Stimulated activated CD4-positive, alpha-beta T cell treated with anti-CD3 and anti-CD28 coated beads, Interleukin-12 subunit alpha, Interleukin-12 subunit beta, amount 100 ng/mL, for 24 hours (primary cell): ENCODE measurements at regions not wholly inside any gene's neighbourhood (a gene's known extent, or its start where the extent isn't known, plus 50 kb on each side); places are given as distances from the start of the nearest gene placed in this dataset.
"Not testable (repeated sequence)": the region's sequence is repeated elsewhere in the genome, so short reads cannot be mapped to it uniquely, and the experiment has no call there.

Experiments used
- DNase-seq, 2 experiments: peaks; one replicate each; pipeline ENCODE4 v3.0.0-alpha.2; 2020; ENCODE audit warnings: low read depth in 2 of 2

- DNase-seq: not testable (repeated sequence)
Measured at GRCh38 chr15:85196697-85197096, 183.7 kb upstream of the AKAP13 start.

DNA sequence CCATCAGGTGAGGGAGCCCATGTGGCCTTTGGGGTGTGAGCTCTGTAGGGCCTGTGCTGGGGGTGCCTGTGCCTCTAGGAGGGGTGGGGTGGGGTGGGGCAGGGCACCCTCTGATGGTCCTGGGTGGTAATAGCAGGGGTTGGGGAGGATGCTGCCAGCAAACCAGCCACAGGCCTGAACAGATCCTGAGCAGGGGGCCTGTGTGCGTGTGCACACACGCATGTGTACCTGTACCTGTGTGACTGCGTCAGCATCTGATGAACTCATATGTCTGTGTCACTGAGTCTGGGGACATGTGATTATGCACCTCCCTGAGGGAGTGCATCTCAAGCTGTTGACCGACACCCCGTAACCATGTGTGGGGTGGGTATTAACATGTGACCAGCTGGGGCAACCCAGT lies 182.8 kb upstream of the AKAP13 start:
- DNase-seq: not testable (repeated sequence)

DNA sequence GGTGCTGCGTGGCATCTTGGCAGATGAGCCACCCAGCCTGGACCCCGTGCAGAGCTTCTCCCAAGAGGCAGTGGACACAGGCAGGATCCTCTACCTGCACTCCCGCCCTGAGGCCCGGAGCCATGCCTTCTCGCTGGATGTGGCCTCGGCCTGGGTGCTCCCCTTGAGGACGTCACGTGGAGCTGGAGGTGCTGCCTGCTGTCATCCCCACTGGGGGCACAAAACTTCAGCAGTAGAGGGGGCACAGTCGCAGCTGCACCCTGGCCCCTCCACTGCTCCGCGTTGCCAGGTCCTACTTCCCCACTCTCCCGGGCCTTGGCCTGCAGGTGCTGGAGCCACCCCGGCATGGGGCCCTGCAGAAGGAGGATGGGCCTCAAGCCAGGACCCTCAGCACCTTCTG lies 182.0 kb upstream of the AKAP13 start:
- DNase-seq: not testable (repeated sequence)

DNA sequence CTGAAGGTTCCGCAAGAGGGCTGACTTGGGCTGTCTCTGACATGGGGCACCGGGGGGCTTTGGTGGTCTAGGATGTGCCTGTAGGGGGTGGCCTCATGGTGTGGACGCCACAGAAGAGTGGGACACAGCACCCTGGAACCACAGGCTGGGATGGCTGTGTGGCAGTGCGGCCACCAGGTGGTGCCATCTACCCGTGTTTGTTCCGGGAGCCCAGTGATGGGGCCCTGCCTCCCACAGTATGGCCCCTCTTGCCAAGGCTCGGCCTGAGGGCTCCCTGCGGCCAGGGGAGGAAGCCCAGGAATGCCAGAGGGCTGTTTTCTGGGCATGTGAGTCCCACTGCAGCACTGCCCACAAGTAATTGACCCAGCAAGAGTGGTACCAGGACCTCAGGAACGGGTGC lies 180.2 kb upstream of the AKAP13 start:
- DNase-seq: not testable (repeated sequence)

DNA sequence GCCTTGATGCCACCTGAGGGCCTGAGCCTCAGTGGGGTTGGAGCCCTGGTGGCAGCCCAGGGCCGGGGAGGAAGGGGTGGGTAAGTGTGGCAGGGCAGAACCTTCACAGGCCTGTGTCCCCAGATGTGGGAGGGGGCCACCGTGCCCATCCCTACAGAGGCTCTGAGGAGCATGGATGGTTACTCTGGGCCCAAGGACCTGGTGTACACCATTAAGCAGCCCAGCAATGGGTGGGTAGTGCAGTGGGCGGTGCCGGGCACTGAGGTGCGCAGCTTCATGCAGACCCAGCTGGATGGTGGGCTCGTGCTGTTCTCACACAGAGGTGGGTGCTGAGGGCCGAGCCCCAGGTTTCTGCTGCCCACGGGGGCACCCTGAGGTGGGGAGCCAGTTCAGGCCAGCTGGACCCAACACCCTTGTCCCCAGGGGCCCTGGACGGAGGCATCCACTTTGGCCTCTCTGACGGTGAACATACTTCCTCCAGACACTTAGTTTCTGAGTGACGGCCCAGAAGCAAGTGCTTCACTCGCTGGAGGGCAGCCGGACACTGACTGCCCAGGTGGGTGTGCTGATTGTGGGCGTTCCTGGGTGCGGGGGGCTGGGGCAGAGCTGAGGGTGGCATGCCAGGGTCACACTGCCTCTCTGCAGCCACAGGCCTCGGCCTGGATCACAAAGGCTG lies 179.1 kb upstream of the AKAP13 start:
- DNase-seq: not testable (repeated sequence)

DNA sequence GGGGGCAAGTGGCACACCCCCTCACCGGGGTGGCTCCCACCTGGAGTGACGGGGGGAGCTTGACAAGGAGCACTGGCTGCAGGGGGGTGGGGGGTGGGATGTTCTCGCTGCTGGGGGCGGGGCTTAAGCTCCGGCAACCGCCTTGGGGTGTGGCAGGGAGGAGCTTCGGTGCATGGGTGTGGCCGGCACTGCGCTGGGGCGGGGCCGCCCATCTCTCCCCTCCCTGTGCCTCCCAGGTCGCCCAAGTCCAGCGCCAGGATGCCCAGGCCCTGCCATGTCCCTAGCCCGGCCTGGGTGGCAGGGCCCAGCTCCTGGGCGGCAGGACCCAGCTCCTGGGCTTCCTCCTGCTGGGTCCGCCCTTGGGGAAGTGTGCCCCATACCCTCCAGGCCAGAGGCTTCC lies 175.9 kb upstream of the AKAP13 start:
- DNase-seq: not testable (repeated sequence)

DNA sequence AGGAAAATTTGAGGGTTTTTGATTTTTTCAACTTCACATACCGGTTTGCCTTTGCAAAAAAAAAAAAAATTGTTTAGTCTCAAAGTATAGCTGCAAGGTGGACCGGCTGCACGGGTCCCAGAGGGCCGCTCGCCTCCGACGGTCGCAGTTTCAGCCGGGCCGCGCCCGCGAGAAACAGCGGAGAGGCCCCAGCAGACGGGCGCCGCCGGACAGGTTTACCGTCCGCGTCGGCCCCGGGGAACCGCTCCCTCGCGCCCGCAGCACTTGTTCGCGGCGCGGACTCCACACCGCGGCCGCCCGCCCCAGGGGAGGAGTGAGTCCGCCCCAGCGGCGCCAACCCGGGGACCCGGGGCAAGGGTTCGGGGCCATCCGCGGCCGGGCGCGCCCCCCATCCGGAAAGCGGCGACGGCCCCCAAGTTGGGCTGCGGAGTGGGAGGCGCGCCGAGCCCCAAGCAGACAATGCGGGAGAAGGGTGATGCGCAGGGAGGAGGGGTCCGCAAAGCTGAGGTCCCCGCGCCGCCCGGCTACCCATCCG lies 146.5 kb upstream of the AKAP13 start:
- DNase-seq: not testable (repeated sequence)

DNA sequence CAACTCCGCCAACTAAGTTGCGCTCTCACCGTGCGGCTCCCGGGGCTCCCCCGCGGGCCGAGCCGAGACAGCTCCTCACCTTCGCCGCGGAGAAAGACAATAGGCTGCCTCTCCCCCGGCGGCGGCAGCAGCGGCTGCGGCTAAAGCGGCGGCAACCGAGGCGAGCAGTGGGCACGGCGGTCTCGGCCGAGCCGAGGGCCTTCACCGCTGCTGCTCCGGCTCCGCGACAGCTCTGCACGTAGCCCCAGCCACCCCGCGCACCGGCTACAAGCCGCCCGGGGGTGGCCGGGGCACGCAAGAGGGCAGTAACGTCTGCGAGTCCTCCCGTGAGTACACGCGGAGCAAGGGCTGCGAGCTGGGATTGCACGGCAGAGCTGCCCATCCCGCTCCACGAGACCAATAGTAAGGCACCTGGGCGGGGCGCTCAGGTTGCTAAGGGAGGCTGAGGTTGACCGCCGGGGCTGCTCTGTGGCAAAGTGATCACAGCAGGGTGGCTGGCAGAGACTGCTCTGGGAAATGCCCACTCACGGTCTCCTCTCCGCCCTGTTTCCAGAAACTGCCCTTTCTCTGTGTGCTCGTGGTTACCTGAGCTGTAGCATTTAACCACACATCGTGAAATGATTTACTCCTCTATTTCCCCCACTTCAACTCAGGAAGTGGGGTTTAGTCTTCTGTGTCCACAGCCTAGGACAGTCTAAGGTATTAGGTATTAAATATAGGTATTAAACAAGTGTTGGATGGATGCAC lies 145.8 kb upstream of the AKAP13 start:
- DNase-seq: not testable (repeated sequence)

GRCh38 chr15:85244056-85244455 lies 136.3 kb upstream of the AKAP13 start:
- not testable (repeated sequence) for DNase-seq

GRCh38 chr15:85250938-85251542 lies 129.4 kb upstream of the AKAP13 start:
- DNase-seq: not testable (repeated sequence)

DNA sequence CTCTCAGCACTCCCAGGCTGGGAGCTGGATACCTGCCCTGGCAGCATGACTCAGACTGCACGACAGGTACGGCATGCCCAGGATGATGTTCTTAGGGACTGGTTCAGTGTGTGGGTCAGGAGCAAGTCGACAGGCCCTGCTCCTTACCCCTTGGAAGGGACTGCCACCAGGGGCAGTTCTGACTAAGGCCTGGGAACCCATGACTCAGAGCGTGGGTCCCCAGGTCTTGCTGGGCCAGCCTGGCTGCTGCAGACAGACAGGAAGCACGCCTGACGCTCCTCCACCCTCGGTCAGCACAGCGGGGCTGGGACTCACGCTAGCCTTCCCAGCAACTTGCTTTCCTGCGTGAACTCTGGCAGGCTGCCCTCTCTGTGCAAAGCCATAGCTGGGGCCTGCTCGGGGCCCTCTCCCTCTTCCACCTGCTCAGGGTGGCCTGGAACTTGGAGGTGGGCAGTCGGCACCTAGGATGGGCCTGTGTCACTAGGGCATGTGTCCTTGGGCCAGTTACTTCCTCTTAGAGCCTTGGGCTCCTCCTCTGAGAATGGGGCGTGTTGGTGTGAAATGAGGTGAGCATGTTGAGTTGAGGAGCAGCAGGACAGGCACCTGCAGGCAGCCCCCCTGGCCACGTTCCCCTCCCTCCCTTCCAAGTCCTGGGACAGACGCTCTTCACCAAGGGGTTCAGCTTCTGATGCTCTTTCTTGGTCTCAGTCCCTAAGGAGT lies 127.0 kb upstream of the AKAP13 start:
- not testable (repeated sequence) for DNase-seq

DNA sequence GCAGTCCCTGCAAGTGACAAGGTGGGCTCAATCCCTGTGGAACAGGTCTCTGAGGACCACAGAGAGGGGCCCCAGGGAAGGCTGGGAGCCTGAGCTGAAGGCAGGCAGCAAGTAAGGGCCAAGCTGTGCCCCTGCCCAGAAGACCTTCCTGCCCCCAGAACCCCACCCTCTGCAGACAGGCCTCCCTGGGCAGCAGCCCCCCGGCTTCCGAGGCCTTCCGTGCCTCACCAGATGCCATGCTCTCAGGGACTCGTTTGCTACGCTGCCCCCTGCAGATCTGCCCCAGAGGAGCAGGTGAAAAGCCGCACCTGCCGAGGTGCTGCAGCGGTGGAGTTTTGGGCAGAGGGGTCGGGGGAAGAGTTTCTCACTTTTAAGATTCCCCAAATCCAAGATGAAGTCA lies 125.4 kb upstream of the AKAP13 start:
- not testable (repeated sequence) for DNase-seq

GRCh38 chr15:85255502-85255901 lies 124.9 kb upstream of the AKAP13 start:
- DNase-seq: not testable (repeated sequence)

- DNase-seq: not testable (repeated sequence)
Measured at GRCh38 chr15:85256009-85256997, 124.1 kb upstream of the AKAP13 start.

- not testable (repeated sequence) for DNase-seq
Measured at GRCh38 chr15:85258062-85258445, 122.3 kb upstream of the AKAP13 start.

DNA sequence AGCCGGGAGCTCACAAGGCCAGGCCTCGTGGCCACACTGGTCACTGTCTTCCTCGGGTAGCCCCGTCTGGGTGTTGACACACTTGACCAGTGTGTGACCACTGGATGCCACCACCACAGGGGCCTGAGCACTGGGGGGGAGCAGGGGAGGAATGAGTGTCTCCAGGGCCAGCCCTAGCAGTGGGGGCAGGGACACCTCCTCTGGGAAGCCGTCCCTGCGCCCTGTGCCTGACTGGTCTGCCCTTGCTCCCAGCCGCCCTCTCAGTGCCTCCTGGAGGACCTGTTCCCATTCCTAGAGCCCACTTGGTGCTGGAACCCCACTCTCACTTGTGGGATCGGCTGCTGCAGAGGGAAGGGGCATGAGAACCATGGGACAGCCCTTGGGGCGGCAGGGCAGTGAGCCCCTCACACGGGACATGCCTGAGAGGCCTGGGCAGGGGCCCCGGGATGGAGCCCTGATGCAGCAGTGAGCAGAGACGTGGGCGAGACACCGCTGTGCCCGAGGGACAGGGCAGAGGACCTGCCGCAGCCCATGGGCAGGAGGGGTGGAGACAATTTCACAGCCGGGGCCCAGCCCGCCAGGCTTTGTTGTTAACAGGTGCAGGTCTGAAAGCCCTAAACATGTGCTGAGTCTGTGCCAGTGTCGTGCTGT lies 121.7 kb upstream of the AKAP13 start:
- not testable (repeated sequence) for DNase-seq

GRCh38 chr15:85260526-85260925 lies 119.9 kb upstream of the AKAP13 start:
- DNase-seq: not testable (repeated sequence)

- DNase-seq: not testable (repeated sequence)
Measured at GRCh38 chr15:85262461-85263055, 117.8 kb upstream of the AKAP13 start.

DNA sequence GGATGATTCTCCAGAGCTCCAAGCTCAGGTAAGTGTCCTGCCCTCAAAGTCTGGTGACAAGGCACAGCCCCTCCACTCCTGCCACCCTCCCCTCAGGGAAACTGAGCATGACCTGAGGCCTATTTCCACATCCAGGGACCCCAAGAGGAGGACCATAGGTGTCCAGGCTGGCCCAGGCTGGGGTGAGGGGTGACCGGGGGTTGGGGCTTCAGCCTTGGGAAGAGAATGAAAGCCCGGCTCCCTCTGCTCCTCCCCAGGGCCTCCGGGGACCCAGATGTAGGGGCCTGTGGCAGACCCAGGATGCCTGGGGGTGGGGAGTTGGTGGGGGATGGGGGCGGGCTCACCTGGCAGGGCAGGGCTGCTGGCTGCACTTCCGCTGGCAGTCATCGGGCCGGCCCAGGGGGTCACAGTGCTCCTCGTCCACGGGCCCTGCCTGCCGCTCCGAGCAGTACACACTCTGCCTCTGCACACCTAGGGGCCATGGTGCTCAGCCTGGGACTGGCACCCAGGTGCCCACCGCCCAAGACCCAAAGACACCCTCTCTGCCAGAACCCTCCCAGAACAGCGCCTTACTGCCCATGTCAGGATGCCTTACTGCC lies 116.5 kb upstream of the AKAP13 start:
- DNase-seq: not testable (repeated sequence)
